Cerebellar cortex (tissue), 1 donor: ENCODE measurements at regions not wholly inside any gene's neighbourhood (a gene's known extent, or its start where the extent isn't known, plus 50 kb on each side); places are given as distances from the start of the nearest gene placed in this dataset.
"Not testable (repeated sequence)": the region's sequence is repeated elsewhere in the genome, so short reads cannot be mapped to it uniquely, and the experiment has no call there.

Source experiments
- DNase-seq: peaks from one replicate; pipeline ENCODE4 v3.0.0-alpha.2; 2015; ENCODE audit warnings: low spot score

DNA sequence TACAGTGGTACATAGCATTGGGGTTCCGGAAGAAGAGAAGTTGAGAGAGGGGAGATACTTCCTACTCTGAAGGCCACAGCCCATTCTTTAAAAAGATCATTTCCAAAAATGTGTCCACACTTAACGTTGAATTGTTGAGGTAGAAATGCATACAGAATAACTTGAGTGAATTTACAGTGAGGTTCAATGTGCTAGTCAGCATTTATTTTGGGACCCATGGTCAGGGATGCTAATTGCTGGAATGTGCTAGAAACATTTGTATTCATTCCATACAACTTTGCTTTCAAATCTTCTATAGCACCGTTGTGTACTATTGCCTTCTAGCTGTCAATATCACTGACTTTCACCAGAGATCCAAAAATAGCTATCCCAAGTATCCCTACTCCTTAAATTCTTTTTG lies 325.9 kb downstream of the SATB2 start:
- no peak for DNase-seq

DNA sequence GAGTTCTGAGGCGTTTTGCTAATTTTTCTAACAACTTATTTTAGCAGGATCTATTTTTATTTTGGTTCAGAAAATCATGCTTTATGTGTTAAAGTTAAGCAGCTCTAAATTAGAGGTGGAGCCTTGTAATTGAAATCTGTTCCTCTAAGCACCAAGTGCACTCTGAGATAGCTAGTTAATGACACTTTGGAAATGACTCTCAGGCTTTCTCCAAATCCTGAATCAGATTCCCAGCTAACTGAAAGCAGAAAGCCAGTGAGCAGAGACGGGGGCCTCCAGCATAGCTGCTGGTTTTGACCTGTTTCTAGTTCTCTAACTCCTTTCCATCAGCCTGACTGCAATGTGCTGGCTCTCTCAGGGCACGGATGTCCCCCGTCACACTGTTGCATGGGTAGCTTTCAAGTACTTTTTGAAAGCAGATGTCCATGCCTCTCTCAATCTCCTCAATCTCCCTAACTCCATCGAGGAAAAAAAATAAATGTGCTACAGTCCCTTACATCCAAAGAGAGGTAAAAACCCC lies 326.5 kb downstream of the SATB2 start:
- no peak for DNase-seq

DNA sequence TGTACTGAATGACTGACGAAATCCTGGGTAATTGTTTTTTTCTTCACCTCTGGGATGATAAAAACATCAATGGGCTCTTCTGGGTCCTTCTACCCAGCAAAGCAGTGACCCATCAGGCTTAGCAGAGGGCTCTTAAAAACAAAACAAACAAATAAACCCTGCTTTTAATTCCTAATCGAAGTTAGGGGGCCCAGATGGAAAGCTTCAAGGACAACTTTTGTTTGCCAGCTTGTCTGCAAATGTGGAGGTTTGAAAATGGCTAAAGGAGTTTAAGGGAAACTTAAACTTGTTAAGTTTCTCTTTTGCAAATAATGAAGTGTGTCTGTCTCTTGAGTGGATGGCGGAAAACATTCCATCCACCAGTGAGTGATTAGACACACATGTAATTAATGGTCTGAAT lies 327.2 kb downstream of the SATB2 start:
- no peak for DNase-seq

DNA sequence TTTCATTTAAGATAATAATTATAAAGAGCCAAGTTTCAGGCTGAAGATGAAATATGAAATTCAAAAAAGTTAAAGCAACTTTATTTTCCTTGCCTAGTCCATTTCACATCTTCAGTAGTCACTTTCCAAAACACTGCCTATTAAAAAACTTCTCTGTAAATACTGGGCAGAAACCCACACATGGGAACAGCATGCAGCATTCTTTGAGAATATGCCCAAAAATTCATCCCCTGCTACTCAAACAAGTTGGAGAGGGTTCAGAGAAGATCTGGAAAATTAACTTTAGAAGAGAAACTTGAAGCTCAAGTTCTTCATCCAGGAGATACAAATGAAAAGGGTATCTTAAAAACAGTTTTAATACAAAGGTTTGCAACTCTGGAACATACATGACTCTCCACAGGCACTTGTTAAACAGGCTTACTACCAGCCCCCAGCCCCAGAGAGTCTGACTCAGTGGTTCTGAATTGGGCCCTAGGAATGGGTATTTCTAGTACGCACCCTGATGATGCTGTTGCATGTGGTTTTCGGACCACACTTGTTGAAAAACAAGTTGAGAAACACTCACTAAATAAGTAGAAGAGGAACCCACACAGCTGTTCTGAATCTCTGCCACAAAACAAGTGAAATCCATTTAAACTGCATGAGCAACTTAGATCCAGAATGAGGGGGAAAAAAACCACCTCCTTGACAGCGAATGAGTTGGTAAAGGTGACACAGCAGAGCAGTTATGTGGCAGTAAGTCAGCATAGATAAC lies 329.1 kb downstream of the SATB2 start:
- DNase-seq: no peak

DNA sequence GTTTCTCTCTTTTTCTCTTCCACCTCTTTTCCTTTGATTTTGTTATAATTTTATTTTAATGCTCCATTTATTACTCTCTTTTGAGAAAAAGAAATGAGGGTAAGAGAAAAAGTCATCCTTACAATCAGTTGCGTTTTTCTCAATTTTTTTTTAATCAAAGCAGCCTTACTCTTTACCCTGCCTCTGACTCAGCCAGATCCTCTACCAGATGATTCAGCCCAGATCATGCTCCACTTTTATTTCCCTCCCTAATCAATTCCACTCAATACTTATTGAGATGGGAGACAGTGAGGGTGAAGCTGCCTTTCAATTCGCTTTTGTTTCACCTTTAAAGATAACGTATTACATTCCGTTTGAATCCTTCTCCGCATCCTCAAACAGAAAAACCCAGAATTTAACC lies 337.9 kb downstream of the SATB2 start:
- no peak for DNase-seq

DNA sequence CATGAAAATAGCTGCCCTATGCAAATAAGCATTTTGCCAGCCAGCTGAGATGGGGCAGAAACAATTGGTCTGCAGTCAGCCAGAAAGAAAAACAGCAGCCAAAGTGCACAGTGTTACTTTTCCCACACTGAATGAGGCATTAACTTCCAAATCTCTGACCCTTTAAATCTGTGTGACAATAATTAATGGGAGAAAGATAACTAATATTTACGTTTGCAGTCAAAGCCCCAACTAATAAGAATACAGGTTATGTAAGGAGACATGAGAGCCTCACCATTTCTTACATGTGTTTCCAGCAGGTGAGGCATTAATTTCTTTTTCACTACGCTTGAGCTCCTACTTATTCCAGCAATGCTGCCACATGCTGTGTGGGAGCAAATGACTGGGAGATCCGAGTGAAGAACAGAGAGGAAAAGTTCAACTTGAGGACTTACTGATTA lies 339.0 kb downstream of the SATB2 start:
- DNase-seq: no peak

DNA sequence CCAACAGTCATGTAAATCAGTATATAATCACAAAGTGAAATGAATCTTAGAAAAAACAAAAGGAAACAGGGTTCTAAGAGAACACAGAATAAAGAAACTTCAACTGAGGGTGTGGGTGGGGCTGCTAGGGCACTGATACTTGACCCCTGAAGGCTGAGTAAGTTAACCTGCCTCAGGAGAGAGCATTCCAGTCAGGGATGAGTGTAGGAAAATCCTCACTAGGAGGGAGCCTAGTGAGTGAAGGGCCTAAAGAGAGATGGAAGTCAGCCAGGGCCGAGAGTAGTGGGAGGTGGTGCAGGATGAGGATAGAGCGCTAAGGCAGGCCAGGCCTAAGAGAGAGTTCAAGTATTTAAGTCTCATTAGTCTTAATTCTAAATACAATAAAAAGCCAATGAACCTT lies 342.6 kb downstream of the SATB2 start:
- no peak for DNase-seq

DNA sequence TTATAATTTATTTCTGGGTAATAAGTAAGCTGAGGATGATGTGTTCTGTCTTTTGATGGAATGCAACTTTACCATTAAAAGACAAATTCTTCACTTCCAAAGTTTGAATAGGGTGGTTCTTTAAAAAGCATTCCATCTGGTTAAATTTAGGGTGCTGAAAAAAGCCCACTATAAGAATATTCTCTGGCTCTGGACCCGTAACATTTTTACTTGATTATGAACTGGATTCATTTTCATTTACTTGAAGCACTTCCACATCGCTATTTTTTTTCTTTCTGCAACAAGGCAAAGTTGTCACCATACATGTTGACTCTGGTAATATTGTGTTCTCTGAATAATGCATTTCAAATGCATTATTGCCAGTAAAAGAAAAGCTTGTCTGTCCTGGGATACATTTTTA lies 344.6 kb downstream of the SATB2 start:
- DNase-seq: no peak

DNA sequence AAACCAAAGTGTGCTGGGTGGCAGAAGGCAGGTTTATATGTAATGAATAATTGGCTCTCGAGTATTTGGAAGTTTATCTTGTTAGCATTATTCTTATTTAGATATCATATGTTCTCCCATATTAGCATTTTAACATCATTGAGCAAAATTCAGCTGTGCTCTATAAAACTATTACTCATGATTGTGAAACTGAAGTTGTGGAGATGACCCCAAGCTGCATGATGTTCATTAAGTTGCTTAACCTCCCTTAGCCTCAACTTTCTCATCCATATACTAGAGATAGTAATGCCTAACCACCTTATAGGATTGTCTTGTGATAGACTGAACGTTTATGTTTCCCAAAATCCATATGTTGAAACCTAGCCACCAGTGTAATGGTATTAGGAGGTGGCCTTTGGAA lies 346.3 kb downstream of the SATB2 start:
- no peak for DNase-seq

DNA sequence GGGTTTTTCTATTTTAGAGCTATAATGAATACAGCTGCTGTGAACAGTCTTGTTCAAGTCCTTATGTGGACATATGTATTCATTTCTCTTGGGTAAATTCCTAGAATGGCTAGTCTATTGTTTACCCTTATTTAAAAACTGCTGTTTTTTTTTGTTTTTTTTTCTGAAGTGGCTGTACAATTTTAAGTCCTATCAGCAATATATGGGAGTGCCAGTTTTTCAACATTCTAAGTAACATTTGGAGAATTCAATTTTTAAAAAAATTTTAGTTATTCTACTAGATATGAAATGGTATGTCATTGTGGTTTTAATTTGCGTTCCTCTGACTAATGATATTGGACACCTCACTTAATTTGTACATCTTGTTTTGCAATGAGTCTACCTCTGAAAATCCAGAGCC lies 349.7 kb downstream of the SATB2 start:
- no peak for DNase-seq

DNA sequence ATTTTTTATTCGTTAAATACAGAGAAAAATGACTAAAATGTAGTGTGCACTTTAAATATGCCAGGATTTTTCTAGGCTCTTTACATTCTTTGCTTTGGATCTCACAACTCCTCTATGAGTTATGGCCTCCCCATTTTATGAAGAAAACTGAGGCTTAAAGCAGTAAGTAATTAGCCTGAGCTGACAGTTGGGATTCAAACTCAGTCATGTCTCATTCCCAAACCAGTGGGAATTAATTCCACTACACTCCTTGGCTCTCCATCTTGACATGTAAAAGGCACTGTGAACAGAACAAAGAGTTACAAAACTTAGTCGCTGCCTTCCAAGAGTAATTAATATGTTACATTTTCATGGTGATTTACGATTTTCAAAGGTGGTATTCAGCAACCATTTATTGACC lies 351.9 kb downstream of the SATB2 start:
- no peak for DNase-seq

DNA sequence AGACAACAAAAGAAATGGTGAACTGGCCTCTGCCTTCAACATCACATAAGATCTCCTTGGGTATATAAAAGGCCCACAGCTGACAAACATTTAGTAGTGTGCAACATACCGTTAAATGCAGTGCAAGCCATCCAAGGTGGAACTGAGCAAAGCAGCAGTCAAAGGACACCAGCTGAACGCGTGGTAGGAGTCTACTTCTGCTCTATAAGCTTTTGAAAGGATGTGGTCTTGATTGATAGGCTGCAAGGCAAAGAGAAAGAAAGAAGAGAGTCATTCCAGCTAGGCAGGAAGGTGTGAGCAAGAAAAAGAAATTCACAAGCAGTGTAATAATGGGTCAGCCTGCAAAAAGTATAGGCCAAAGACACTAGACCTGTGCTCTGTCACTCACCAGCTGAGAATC lies 356.3 kb downstream of the SATB2 start:
- DNase-seq: no peak

DNA sequence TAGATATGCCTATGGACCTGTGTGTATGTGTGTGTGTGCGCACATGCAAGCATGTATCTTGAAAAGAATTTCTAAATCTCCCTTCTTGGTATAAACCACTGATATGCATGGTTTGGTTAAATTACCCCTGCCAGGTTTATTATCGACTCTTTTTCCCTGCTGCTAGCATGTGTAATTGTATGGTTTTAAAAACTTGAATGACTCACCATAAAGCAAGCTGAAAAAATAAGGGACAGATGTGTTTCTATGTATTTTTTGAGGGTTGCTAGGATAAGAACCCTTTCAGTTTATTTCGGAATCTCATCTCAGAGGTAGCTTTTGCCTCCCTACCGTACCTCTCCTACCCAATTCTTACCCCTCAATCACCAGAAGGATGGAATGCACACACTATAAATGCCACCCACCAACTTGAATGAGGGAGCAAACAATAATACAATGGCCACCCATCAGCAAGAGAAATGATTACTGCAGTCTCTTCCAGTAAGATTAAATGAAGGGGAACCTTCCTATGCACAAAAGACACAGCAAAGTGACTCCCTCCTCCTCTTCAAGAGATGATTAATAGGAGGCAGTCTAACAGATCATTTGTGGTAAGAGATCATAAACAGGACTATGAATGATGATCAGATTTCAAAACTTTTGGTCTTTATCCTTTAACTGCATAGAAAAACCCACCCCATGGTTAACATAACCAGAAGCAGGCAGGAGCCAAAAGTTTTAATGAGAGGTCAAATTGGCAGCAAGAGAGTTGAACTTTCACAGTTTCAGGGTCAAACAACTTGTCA lies 357.2 kb downstream of the SATB2 start:
- no peak for DNase-seq

DNA sequence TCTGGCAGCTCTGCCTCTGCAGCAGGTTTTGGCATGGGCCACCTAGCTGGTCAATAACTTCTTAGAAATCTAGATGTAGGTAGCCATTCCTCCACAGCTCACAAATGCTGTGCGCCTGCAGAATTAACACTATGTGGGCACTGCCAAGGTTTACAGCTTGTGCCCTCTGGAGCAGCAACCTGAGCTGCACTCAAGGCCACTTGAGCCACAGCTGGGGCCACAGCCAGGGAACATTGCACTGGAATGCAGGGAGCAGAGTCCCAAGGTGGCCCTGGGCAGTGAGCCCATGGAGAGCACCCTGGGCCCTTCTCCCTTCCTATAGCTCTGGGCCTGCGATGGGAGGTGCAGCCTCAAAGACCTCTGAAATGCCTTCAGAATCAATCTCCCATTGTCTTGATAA lies 365.3 kb downstream of the SATB2 start:
- DNase-seq: no peak

DNA sequence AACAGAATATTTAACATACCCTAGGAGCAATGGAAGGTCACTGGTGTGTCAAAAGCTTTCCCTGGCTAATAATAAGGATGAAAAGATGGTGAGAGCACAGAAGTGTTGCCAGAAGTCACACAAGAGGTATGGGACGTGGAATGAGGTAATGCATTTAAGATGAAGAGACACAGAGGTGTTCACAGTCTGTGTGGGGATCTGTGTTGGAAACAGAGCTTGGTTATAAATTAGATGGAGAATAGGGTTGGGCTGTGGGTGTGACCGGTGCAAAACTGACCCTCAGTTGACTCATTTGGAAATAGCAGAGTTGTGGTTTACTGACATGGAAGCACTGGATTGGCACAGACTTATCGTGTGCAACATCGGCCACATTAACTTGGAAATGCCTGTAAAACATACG lies 372.5 kb downstream of the SATB2 start:
- no peak for DNase-seq

DNA sequence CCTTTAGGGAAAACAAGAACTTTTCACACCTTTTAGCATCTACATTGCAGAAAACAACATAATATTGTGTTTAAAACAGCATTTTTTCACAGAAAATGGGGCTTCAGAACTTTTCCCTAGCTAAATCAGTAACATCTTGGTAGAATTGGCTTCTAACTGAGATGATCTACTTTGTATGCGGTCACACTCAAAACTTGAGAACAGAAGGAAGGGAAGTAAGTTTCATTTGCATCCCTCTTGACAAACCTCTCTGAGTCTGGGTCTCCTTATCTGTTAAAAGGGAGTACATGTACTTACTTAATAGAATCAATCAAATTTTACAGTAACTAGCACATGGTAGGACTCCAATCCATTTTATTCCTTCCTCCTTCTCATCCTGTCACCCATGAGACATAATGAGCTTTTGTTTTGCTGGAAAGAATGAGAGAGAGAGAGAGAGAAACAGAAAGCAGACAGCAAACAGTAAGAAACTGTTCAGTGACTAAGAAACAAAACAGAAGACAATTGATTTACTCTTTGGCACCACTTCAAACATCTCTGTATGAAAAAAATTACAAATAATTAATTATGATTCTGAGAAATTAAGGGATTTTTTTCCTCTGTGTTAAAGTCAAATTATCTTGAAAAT lies 387.3 kb downstream of the SATB2 start:
- DNase-seq: no peak

DNA sequence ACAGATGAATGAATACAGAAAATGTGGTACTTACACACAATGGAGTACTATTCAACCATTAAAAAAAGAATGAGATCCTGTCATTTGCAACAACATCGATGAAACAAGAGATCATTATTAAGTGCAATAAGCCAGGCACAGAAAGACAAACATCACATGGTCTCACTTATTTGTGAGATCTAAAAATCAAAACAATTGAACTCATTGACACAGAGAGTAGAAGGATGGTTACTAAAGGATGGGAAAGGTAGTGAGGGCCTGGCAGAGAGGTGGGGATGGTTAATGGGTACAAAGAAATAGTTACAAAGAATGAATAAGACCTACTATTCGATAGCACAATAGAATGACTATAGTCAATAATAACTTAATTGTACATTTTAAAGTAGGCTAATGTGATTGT lies 393.5 kb downstream of the SATB2 start:
- DNase-seq: no peak

DNA sequence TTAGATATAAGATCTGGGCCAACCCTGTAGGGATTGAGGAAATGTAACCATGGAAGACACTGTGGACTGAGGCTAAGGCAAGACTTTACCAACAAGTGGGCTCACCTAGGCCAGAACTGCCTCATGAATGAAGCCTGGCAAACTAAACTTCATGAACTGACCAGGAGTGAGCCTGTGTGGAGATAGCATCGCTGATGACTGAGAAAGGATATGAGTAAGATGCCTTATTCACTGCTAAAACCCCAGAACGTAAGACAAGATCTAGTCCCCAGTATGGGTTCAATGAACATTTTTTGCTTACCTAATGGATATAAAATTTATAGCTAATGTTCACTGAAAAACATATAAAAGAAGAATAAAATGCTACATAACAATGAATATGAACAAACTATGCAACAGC lies 399.8 kb downstream of the SATB2 start:
- DNase-seq: no peak

DNA sequence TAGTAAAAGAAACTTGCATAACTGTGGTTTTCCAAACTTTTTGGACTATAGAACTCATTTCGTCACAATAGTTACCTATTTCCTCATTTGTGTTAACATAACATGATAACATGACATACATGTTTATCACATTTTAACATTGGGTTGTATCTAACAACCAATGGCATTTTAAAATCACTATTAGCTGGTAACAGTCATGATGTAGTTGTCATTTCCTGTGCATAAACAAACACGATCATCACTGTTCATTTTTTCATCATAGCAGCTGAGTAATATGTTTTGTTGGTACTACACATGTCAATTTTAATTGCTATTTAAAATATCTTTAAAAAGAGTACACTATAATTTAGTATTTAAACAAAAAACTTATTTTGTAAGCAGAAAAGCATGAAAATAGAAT lies 402.4 kb downstream of the SATB2 start:
- no peak for DNase-seq

DNA sequence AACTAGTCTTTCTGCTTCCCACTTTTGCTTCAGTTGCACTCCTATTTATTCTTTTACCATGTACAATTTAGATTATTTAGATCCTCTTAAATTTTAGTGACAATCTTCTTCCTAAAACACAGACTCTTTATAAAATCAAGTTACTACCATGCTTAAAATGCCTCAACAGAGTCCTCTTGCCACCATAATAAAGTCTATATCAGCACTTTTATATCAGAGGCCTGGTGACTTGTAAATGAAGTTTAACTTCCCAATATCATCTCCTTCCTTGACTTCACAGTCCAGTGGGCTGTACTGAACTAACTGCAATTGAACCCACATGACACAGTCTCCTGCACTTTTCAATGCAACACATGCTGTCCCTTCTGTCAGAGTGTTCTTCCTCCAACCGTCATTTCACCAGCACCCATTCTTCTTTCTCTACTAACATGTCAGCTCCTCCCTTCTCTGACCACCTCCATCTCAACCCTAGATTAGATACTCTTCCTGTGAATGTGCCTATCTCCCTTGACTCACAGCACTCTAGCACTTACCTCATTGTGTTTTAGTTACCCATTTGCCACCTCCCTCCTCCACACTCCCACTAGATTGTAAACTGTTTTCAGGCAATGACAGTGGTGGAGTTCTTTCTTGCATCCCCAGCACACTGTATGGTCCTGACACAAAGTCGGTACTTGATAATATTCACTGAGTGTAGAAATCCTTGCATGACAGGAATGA lies 414.9 kb downstream of the SATB2 start:
- DNase-seq: no peak

DNA sequence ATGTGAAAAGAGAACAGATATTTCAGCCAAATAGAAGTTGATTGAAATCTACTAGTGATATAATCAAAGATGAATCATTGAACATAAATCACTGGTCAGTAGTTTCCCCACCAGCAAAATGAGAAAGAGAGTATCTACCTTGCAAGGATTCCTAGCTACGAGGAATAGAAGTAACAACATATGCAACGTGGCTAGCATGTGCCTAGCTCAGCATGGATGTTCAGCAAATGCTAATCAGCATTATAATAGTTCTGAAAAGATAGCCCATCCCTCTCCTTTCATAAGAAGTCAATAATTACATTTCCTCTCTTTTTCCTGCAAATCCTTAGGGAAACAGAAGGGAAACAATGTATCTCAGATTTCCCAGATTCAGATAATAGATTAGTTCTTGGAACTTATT lies 417.2 kb downstream of the SATB2 start:
- no peak for DNase-seq

DNA sequence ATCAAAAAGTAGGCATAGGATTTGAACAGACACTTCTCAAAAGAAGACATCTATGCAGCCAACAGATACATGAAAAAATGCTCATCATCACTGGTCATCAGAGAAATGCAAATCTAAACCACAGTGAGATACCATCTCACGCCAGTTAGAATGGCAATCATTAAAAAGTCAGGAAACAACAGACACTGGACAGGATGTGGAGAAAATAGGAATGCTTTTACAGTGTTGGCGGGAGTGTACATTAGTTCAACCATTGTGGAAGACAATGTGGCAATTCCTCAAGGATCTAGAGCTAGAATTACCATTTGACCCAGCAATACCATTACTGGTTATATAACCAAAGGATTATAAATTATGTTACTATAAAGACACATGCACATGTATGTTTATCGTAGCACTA lies 424.0 kb downstream of the SATB2 start:
- not testable (repeated sequence) for DNase-seq
